ENCODE measurements at regions not wholly inside any gene's neighbourhood (a gene's known extent, or its start where the extent isn't known, plus 50 kb on each side); places are given as distances from the start of the nearest gene placed in this dataset.

GRCh38 chr2:163799807-163800206, 64.0 kb upstream of the FIGN start:
- TF ChIP-seq CTCF (IDR thresholded peaks at IDR 0.05): no peak
- TF ChIP-seq POLR2A (IDR thresholded peaks at IDR 0.05): no peak

Measured in testis (tissue), 2 donors.